GM18517 (cell line): ENCODE measurements at regions not wholly inside any gene's neighbourhood (a gene's known extent, or its start where the extent isn't known, plus 50 kb on each side); places are given as distances from the start of the nearest gene placed in this dataset.

ENCODE experiments used
- ATAC-seq: cut with Tn5 transposase; IDR thresholded peaks from one replicate; pipeline ENCODE4 v1.9.1; 2021; ENCODE audit warnings: mild to moderate bottlenecking, moderate library complexity; ENCODE audit not compliant: unreplicated experiment

DNA sequence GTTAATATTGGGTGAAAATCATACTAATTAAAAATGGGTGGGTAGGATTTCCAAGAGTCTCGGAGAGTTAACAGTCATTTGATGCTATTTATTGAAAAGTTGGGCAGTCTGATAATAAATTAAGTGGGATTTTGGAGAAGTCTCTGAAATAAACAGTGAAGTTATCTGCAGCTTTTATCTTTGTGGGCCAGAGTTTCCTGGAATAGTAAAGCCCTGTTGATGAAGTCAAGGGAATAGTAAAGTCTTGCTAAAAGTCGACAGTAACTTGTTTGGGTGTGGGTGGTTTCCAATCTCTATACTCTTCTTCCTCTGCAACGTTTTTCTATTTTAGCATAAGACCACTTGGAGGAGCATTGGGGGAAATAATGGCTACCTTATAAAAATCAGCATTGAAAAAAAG, 493.6 kb downstream of the EPM2A start:
- no peak for ATAC-seq

DNA sequence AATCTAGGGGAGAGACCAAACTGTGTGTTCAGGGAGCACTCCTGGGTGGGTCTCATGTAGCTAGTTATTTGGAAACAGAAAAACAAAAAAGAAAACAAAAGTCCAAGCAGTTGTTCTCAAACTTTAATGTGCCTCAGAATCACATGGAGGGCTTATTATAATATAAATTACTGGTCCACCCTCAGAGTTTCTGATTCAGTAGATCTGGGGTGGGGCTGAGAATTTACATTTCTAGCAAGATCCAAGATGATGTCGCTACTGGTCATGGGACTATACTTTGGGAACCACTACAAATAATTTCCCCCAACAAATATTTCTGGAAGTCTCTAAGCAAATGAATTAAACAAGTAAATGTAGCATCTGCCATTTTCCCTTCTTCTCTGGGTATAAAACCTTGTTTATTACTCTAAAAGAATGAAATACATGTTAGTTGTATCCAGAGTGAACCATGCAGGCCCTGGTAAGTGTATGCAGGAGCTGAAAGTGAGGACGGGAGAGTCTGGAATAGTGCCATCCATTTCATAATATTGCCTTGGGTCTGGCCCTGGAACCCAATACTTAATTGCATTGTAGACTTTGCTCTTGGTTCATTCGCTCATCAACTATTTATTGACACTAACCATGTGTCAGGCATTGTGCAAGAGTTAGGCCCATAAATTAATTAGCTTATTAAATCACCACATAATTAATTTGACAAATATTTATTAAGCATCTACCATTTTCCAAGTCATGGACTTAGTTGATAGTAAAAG, 490.8 kb downstream of the EPM2A start:
- no peak for ATAC-seq

DNA sequence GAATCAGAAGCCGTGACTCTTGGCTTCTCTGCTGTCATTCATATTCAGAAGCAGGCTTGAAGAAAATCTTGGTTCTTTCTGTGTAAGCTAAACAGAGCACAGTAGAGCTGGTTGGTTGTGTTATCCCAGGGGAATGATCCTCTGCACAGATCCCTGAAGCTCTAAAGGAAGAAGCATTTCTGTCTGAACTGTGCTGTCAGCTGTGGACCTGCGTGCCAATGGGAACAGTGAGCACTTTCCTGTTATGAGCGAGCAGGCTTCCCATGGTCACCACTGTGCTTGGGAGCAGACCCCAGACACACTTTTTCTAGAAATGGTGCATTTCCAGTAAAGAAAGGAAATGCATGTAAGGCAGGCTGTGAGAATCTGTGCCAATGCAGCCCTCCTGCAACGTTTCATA, 490.2 kb downstream of the EPM2A start:
- no peak for ATAC-seq

DNA sequence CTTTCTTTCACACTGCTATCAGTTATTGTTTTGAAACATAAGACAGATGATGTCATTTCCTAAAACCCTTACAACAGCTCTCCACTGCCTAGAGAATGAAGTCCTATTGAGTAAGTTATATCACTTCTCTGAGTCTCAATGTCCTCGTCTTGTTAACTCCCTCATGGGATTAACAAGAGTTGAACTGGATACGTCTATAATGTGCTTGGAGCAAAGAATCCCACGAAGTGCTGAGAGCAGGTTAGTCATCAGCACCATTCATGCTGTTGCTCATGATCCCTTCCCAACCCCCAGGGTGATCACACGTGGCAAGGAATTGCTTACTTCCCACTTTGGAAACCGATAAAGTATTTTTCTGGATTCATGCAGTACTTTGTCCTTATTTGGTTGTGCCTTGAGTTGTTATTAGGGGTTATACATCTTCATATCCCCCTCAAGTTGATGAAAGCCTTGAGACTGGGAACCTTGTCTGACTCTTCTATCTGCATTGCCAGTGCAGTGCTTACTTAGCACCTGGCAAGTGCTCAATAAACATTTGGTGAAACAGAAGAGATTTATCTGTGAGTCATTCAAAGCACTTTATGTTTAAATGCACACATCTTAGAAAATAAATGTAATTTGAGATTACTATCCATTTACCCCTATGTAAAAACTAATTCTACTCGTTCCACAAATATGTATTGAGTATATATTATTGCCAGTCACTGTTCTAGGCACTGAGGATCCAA, 487.5 kb downstream of the EPM2A start:
- no peak for ATAC-seq

DNA sequence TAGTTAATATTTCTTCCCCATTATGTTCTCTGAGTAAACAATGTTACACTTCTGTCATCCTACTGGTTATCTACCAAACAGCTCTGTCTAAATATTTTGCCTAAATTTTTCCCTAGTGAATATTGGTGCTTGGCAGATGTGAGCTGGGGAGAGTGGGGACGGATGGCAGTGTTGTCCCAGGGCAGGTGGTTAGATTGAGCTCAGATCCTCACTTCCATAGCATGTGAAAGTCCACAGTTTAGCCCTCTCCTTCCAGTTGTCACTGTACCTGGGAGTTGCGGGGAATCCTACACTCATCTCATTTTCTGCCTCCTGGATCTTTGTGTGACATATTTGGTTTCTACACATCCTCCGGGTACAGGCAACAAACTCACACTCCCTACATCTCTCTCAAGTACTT, 484.9 kb downstream of the EPM2A start:
- no peak for ATAC-seq

DNA sequence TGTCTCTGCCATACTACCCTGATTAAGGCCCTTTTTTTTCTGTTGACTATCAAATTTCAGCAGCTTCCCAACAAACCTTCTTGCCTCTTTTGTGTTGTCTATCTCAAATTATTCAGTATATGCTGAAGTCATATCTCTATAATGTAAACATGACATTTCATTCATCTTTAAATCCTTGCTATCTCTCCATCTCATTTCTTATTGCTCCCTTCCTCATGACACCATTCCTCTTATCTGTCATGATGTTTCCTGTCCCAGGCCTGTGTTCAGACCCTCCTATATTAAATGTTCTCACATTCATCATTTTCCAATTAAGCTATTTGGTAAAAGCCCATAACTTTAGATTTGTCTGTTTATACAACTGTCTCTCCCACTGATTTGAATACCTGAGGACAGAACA, 482.6 kb downstream of the EPM2A start:
- ATAC-seq: no peak

DNA sequence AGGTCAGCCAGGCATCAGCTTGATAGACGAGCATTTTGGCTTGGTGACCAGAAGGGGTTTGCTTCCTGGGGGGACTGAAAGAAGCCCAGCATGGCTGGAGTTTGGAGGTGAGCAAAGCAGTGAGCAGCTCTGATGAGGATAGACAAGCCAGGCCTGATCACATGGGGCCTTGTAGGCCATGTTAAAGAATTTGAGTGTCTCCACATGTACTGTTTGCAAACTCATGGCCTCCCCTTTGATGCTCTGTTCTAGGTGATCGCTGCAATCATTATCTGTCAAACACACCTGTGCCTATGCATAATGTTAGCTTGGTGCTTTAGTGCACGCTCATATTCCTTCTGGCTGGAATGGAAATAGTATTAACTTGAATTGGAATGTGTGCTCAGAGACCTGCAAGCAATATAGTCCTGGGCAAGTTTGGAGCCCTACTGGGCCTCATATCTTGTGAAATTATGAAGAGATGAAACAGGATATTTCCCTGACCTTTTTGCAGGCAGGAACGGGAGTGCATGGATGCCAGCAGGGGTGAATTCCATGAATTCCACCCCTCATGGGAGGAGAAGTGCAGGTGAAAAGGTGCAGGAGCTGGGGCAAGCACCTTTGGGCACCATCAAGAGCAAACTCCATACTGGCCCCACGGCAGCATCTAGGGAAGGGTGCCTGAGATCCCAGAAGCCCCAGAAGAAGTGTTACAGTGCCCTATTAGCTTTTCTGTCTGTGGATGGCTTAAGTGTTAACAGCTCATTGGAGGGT, 480.5 kb downstream of the EPM2A start:
- no peak for ATAC-seq

DNA sequence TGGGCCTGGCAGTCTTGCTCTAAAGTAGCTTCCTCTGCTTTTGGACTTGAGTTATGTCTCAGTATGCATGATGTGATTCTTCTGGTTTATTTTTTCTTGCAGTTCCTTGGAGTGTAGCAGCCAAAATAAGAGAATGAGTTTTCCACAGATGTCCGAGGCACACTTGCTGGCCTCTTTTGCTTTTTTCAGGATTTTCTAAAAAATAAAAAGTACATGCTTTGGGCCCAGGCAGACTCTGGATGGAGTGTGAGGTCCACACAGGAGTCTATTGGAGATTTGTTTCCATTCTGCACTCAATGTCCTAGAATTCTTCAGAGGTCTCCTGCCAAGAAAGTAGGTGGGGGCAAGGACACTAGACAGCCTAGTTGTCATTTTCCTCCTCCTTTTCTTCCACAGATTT, 477.6 kb downstream of the EPM2A start:
- ATAC-seq: no peak

DNA sequence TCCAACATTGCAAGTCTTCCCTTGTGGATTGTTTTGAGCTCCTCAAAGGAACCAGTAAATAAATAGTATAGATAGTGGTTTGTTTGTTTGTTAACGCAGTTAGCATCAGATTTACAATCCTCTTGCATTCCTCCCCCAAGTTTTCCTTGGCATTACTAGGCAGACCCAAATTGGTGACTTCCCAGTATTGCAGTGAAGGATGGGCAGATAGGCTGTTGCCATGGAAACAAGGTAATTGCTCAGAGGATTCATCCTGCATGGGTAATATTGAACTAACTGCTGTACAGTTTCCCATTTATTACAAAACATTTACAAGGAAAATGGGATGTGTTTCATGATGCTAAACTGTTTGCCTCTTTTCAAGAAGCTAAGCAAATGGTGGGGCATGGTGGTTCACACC, 477.2 kb downstream of the EPM2A start:
- ATAC-seq: no peak

DNA sequence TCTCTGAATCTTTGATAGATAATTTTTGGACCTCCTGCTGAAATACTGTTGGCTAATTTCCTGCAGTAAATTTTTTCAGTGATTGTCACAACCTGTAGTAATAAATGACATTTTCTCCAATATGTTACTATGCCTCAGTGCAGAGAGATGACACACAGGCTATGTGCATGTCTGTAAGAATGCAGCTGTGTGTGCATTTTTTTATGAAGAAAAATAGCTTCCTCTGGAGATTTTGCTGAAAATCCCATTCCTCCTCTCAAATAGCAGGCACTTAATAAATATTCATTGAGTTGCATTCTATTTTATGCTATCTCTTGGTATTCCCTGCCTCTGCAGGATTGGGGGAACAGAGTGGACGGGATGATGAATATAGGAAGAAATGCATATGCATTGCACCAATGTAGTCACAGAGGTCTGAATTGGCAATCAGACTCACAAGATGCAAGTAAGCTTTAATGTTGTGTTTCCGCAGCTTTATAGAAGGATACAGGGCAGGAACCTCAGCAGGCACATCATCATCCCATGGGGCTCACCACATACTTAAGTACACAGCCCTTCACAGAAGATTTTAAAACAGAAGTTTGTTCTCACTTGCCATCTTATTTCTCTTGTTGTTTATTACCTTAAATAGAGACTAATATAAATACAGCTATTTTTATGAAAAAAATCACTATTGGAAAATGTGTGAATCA, 474.7 kb downstream of the EPM2A start:
- ATAC-seq: no peak

DNA sequence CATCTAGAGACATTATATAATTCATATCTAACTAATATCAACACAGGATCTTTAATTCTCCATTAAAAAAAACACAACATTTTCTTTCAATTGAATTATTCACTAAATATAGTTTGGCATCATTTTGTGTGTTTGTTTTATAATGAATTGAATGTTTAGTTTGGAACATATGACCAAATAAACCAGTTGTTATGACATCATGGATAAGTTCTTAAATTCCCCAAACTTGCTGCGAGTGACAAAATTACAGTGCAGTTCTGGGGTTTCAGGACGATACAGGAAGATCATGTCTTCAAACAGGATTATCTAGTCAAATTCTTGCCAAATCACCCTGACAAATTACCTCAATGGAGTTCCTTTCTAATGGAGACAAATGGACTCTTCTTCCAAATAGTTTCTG, 473.6 kb downstream of the EPM2A start:
- ATAC-seq: no peak

DNA sequence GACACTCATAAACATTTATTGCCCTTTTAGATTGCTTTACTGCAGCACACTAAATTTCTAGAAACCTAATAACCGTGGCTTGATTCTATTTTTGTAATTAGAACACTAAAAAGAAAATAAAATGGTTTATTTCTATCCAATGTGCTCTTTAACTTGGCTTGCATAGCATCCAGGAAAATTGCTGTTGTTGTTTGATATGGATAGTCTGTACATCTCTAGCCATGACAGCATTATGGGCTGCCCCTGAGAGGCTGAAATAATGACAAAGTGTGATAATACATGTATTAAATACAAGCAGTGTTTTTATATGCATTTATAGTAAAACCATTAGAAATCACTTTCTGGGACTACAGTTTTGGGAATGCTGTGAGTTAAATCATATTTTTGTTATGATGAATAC, 472.5 kb downstream of the EPM2A start:
- no peak for ATAC-seq

DNA sequence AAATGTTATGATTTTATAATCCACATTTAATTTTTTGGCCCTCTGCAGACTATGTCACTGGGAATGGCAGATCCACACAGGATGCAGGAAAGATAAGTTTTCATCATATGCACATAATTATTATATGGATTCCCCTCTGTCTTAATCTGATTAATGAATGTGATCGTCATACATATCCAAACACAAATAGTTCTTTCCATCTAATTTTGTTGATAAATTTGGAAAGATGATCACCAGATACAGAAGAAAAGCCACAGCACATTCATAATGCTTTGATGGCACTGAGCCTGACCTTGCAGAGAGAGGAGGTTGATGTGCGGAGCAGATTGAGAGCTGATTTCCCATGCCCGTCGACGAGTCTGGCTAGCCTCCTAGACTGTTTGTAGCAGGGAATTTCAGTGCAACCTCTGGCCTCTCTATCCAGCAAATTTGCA, 471.5 kb downstream of the EPM2A start:
- ATAC-seq: no peak

DNA sequence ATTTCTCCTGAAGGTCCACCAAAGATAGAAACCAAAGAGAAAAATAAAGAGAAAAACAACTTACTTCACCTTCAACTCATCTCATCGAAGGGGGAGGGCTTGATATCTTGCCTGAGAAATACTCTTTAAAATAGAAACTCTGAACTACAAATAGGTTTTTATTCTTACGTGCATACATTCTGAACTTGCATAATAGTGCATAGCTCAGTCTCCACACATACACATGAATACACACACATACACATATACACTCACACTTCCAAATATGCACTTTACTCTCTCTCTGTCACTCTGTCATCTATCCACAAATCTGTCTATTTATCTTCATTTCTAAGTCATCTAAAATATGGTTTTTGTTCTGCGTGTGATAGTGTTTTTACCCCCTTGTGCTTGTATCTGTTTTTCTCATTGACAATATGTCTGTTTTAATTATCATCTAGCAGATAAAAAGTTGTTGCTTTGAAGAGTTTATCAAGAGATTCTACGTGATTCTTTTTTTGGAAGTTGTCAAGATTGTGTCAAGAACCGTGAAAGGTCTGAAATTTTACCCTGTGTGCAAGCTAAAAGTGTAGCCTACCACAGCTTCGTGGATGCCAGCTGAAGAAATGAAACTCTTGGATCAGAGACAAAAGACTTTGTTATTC, 468.8 kb downstream of the EPM2A start:
- no peak for ATAC-seq

DNA sequence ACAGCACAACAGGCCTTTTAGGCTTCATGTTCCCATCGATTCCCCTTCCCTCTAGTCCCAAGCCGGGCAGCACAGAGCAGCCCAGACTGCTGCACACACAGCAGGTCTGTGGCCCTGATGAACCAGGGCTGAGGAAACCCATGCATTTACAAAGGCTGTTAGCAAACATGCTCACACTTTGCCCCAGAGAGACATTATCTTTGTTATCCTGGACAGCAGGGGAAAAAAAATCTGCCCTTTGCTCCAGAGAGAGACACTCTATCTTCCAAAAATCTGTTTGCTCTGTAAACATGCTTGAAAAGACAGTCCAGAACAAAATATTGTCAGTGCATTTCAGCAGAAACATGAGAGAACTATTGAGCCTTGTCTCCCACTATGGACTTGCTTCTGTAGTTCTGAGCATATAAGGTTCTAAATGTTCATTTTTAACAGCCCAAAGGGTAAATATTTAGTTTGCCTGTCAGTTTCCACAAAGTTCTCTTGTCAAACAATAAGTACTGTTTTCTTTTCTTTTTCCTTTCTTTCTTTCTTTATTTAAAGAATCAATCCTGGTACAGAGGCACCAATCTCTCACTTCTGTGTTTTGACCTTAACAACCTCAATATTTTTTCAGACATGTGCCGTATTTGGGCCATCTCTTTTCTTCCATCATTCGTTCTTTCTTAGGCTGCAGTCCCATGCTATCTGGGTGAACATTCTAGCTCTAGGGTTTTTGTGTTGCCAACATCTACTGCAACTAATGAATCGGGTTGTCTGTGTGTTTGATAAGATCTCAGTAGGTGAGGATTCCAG, 468.0 kb downstream of the EPM2A start:
- ATAC-seq: no peak

DNA sequence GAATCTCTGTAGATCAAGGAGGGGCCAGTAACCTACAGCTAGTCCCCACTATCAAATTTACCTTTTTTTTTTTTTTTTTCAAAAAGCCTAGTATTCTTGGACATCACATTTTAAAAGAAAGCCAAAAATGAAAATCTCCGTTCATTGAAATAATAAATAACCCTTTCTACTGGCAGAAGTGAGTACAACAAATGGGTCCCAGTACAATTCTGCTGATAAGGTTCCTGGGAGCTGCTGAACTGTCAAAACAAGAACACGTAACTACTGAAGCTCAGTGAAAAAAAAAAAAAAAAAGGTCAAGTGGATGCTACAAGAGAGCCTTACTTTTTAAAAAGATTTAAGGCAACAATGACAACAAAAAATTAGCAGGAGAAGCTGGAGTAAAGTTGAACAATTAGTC, 464.9 kb downstream of the EPM2A start:
- no peak for ATAC-seq

DNA sequence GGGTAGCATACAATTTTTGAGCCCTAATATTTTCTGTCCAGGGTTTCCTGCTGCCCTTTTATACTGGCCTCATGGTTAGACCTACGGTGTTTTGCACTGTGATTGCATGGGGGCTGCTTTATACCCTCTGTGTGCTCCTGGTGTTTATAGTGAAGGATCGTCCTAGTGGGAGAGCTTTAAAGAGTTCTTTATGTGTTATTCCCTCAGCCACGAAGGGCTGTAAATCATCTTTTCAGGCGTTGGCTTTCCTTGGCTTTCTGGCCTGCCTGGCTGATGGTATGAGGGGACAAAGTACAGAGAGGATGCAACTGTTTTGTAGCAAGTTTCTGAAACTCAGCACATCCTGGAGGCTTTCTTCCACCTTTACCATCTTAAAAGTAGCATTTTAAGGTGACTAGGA, 464.3 kb downstream of the EPM2A start:
- ATAC-seq: no peak

DNA sequence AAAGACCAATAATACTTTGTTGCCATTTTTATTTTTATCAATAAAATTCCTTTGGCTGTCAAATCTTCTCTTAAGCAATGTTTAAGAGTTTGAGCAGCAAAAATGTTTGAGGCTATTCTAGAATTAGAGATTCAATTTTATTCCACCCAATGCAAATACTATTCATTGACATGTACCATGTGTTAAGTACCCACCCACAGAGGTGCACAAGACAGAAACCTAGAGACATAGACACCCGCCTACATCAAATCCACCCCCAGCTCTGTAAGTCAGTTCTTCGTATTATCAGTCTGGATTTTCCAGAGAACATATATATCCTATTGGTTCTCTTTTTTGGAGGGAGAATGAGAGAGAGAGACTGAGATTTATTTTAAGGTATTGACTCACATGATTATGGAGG, 463.7 kb downstream of the EPM2A start:
- no peak for ATAC-seq

DNA sequence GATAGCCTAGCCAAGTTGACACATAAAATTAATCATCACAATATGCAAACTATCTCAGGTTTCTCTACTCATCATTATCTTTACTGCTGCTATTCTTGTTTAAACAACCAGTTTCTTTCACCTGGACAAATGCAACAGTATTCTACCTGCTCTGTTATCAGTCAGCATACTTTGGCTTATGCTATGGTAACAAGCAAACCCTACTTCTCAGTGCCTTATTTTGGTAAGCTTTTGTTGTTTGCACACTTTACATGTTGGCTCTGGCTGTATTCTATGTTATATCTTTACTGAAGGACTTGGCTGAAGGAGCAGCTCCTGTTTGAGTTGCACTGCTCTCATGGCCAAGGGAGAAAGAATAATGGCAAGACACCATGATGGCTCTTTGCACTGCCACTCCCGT, 463.1 kb downstream of the EPM2A start:
- ATAC-seq: no peak

DNA sequence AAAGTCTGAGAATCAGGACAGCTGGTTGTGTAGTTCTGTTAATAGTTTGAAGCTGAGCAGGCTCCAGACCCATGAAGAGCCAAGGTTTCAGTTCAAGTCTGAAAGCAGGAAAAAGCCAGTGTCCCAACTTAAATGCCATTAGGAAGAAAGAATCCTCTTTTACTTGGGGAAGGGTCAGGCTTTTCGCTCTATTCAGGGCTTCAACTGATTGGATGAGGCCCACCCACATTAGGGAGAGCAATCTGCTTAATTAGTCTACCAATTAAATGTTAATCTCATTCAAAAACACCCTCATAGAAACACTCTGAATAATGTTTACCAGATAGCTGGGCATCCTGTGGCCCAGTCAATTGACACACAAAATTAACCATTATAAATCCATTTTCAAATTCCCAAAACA, 462.2 kb downstream of the EPM2A start:
- ATAC-seq: no peak
